ENCODE measurements at regions not wholly inside any gene's neighbourhood (a gene's known extent, or its start where the extent isn't known, plus 50 kb on each side); places are given as distances from the start of the nearest gene placed in this dataset.

DNA sequence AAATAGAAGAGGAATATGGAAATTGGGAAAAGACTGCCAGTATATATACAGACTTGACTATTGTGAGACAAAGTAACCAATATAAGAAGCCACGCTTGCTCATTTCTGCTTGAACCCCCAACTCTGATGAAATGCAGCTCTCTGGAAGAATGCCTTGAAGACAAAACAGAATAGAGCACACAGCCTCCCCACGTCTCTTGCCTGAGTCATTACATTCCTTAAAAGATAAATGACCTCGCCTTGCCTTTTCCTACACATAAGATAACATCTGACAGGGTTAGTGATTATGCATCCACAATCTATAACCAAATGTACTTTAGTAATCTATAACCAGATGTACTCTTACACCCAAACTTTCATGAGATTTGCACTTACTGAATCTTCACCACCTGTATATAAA is 141.1 kb upstream of the EEF1E1 start:
- no peak for ATAC-seq
- Mint-ChIP-seq H3K9me3 (no peaks in the 10 kb centered on the region), H3K4me3 (no peak overlapping the region), H3K36me3 (no peaks in the 10 kb centered on the region), H3K4me1 (no peaks in the 10 kb centered on the region), H3K27ac (no peak overlapping the region)
- DNase-seq (ENCODE audit: low spot score in 2 of 2) = no peak

DNA sequence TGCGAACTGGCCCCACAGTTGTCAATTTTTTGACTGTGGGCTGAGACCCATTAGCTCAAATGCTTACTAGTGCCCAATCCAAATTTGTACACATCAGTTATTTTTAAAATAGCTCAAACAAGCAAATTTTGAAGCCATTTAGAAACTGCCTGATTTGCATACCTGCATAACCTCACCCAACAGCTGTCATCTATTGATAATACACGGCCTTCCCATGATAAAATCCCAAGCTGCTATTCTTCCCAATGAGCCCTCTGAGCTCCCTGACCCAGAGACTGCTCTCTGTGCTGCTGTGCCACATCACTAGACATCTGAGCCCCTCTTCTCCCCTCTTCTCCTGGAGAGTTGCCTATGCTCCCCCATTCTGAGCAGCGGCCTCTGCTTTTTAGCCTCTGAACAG is 140.5 kb upstream of the EEF1E1 start:
- no peaks in the 10 kb centered on the region for H3K4me1 Mint-ChIP-seq
- no peaks in the 10 kb centered on the region for H3K36me3 Mint-ChIP-seq
- no peaks in the 10 kb centered on the region for H3K9me3 Mint-ChIP-seq
- no peak for ATAC-seq
- DNase-seq (ENCODE audit: low spot score in 2 of 2) = no peak
- H3K27ac Mint-ChIP-seq = no peak overlapping the region
- no peak overlapping the region for H3K4me3 Mint-ChIP-seq

DNA sequence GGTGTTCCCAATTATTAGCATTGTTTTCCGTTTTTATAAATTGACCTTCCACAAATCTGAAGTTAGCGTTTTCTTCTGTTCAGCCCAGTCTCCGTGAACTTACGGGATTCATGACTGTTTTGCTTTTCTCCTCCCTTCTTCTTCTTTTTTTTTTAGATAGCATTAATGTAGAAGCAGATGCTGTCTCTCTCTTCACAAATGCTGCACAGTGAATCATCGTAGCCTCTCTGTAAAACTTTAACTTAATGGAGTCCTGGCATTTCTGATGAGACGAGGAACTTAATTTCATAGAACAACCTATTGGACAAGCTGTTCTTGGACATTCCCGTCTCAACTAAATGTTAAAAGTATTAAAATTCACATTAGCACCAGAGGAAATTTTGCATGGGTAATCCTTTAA is 138.0 kb upstream of the EEF1E1 start:
- DNase-seq (ENCODE audit: low spot score in 2 of 2) (no peak), ATAC-seq (no peak)
- Mint-ChIP-seq H3K36me3 (no peaks in the 10 kb centered on the region), H3K27ac (no peak overlapping the region), H3K4me3 (no peak overlapping the region), H3K4me1 (no peaks in the 10 kb centered on the region), H3K9me3 (no peaks in the 10 kb centered on the region)

DNA sequence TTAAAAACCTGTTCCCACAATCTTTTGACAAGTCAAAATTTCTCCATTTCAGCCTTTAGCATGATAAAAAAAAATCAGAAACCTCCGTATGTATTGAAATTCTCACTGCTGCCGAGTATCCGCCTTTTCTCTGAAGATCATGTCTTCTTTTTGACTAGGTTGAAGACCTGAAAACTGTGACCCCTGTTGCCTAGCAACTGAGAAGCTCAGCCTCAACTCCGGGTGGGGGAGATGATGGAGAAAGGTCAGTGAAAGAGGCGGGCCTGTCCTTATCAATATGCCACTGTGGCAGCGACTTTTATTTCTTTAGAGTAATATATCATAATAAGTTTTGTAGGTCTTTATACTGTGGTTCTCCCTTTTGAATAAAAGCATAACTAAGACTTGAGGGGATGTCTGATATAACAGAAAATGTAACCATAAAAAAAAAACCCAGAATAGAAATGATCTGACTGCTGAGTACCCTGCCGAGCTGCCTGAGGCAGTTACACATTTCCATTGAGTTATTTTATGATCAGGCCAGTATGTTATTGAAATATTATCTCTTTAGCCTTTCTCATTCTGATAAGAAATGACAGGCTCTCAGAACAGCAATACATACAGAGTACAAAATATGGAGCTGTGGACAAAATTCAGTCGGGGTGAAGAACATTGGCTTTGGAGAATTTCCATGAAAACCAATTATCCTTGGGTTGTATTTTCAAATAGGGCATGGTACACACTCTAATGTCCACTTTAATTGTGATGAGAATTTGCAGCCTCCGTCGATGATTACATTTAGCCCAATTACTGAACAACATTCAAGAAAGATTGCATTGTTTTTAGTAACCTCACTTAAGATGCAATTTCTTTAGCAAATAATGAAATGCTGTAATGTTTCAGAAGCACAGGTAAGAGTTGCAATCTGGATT is 136.7 kb upstream of the EEF1E1 start:
- H3K9me3 Mint-ChIP-seq = no peaks in the 10 kb centered on the region
- H3K4me3 Mint-ChIP-seq = no peak overlapping the region
- DNase-seq (ENCODE audit: low spot score in 2 of 2) (no peak), ATAC-seq (no peak)
- no peak overlapping the region for H3K27ac Mint-ChIP-seq
- H3K4me1 Mint-ChIP-seq = no peaks in the 10 kb centered on the region
- no peaks in the 10 kb centered on the region for H3K36me3 Mint-ChIP-seq

DNA sequence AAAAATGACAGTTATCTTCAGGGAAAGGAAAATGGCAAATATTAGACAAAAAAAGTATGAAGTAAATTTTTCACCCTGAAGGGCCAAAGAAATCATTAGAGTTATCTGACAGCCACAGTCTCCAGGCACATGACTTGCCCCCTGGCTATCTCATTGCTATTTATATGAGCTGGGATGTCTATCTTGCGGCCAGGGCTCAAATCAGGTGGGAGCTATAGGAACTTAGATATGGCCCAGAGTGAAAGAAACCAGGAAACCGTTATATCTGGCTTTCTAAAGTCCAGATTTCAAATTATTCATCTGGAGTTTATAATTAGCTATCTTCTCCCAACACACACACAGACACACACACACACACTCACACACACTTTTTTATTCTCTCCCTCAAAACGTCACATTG is 135.3 kb upstream of the EEF1E1 start:
- H3K27ac Mint-ChIP-seq = no peak overlapping the region
- H3K4me1 Mint-ChIP-seq = no peaks in the 10 kb centered on the region
- DNase-seq (ENCODE audit: low spot score in 2 of 2) (no peak), ATAC-seq (no peak)
- no peaks in the 10 kb centered on the region for H3K9me3 Mint-ChIP-seq
- H3K36me3 Mint-ChIP-seq = no peaks in the 10 kb centered on the region
- H3K4me3 Mint-ChIP-seq = no peak overlapping the region

DNA sequence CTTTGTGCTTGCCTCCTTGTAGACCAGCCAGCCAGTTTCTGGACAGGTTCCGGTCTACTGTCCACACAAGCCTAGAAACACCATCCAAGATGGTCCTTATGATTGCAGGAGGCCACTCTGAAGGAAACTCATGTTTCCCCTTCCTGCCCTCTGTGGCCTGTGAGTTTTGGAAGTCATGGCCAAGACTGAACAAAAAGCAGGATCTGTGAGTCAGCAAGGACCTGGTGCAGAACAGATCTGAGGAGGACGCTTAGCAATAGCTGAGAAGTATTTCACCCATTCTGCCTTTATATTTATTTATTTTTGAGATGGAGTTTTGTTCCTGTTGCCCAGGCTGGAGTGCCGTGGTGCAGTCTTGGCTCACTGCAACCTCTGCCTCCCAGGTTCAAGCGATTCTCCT is 134.6 kb upstream of the EEF1E1 start:
- no peak for DNase-seq (ENCODE audit: low spot score in 2 of 2)
- H3K4me1 Mint-ChIP-seq = no peaks in the 10 kb centered on the region
- ATAC-seq = no peak
- no peak overlapping the region for H3K4me3 Mint-ChIP-seq
- no peak overlapping the region for H3K27ac Mint-ChIP-seq
- H3K36me3 Mint-ChIP-seq = no peaks in the 10 kb centered on the region
- H3K9me3 Mint-ChIP-seq = no peaks in the 10 kb centered on the region

DNA sequence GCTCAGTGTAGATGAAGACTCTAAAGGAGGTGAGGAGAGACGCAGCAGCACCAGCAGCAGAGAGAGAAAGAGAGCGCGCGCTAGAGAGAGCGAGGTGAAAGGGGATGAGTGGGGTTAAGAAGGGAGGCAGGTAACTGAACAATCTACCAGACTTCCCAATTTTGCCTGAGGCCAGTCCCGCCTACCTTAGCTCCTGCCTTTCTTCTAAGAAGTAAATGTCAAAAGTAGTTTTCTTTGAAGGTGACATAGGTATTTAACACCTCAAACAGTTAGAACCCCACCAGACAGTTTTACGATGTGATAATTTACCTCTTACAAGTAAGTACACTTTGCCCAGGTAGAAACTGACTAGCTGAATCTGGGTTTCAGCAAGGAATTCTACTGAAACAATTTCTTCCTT is 132.0 kb upstream of the EEF1E1 start:
- Mint-ChIP-seq H3K27ac (no peak overlapping the region), H3K36me3 (no peaks in the 10 kb centered on the region), H3K9me3 (no peaks in the 10 kb centered on the region), H3K4me3 (no peak overlapping the region), H3K4me1 (no peaks in the 10 kb centered on the region)
- ATAC-seq = no peak
- no peak for DNase-seq (ENCODE audit: low spot score in 2 of 2)

DNA sequence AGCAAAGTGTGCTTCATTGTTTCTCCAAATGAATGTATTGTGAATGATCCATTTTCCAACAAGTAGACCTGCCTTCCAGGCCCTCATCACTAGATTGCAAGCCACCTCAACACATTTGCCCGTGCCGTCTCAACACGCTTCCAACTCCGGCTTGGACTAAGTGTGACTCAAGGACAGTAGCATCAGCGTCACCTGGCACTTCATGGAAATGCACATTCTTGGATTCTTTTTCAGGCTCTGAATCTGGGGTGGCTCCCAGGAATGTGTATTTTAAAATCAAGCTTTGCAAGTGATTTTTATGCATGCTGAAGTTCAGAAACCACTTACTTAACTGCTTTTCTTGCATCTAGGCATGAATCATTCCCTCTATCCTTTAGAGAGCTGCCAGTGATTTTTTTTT is 129.6 kb upstream of the EEF1E1 start:
- DNase-seq (ENCODE audit: low spot score in 2 of 2) (no peak), ATAC-seq (no peak)
- Mint-ChIP-seq H3K4me3 (no peak overlapping the region), H3K4me1 (no peaks in the 10 kb centered on the region), H3K36me3 (no peaks in the 10 kb centered on the region), H3K27ac (no peak overlapping the region), H3K9me3 (no peaks in the 10 kb centered on the region)

DNA sequence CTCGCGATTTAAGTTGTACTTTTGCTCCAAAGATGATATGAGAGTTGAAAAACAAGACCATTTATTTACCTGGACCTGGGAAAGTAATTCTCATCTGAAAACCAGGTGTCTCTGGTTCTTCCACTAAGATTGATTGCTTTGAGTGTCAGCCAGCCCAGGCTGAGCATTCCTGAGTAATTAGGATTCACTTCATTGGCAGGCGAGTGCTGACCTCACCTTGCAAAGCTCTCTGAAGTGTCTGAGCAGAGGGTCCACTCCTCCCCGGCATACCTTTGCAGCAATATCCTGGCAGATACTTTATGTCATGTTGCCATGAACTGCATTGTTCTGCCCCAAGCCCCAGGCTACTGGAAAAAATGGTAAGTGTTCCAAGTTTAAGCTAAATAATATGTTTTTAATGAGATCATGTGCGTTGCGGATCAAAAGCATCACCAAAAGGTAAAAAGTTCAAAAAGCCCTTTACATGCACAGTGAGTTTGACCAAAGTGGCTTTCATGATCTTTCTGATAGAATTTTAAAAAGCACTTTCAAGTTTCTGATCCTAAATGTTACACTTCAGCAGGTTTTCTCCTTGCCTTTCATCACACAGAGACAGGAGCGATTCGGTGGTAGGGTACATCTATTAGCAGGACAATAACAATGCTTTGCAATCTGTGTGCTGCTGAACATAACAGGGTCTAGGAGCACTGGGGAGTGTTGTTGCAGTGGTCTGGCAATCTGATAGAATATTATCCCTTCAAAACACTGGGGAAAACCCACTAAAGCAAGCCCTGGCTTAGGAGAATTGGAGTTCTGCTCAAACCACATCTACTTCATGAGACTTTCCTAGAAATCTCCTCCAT is 127.8 kb upstream of the EEF1E1 start:
- DNase-seq (ENCODE audit: low spot score in 2 of 2) = no peak
- Mint-ChIP-seq H3K27ac (no peak overlapping the region), H3K4me3 (no peak overlapping the region), H3K36me3 (no peaks in the 10 kb centered on the region), H3K4me1 (no peaks in the 10 kb centered on the region), H3K9me3 (no peaks in the 10 kb centered on the region)
- no peak for ATAC-seq

DNA sequence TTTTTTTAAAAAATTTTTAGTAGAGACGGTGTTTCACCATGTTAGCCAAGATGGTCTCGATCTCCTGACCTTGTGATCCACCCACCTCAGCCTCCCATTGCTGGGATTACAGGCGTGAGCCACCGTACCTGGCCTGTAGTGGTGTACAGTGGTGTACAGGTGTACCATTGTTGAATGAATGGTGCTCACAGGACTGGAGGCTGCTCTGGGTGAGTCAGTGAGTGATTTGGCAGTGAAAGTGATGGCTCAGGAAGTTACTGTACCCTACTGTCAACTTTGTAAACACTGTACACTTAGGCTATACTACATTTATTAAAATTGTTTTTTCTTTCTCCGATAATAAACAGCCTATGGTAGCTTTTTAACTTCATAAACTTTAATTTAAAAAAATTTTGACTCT is 122.8 kb upstream of the EEF1E1 start:
- H3K4me3 Mint-ChIP-seq = no peak overlapping the region
- H3K27ac Mint-ChIP-seq = no peak overlapping the region
- H3K9me3 Mint-ChIP-seq = no peaks in the 10 kb centered on the region
- no peak for DNase-seq (ENCODE audit: low spot score in 2 of 2)
- ATAC-seq = no peak
- no peaks in the 10 kb centered on the region for H3K36me3 Mint-ChIP-seq
- no peaks in the 10 kb centered on the region for H3K4me1 Mint-ChIP-seq

DNA sequence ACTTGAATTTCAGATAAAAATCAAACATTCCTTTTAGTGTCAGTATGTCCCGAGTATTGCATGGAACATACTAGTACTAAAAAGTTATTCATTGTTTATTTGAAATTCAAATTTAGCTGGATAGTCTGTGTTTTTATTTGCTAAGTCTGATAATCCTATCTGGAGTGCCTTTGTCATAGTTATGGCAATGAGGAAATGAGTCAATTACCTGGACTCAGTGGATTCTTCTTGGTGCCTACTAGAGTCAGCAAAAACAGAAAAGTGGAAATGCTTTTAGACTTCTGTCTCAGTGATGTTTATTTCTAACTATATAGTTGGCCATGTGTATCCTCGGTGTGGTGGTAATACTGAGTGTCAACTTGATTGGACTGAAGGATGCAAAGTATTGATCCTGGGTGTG is 121.3 kb upstream of the EEF1E1 start:
- Mint-ChIP-seq H3K36me3 (no peaks in the 10 kb centered on the region), H3K9me3 (no peaks in the 10 kb centered on the region), H3K27ac (no peak overlapping the region), H3K4me1 (no peaks in the 10 kb centered on the region), H3K4me3 (no peak overlapping the region)
- DNase-seq (ENCODE audit: low spot score in 2 of 2) (no peak), ATAC-seq (no peak)

DNA sequence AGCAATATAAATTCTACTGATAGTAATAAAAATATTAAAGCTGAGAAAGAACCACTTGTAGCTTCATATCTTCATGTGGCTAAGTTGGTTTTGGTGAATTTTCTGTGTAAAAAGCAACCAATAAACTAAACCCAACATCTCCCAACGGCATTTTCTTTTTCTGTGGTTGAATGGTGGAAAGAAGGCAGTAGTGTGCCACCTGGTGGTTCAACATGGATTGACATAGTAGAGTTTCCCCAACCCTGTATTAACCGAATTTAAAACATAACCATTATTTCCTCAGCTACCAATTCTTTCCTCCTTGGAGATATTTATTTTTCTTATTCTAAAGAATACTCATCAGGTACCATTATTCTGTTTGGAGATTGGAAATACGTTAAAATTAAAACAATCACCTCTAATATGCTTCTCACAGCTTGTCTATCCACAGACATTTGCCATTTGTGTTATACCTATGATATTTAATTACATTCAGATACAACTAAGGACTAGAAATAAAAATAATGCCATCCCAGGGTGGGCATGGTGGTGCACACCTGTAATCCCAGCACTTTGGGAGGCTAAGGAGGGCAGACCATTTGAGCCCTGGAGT is 117.1 kb upstream of the EEF1E1 start:
- Mint-ChIP-seq H3K9me3 (no peaks in the 10 kb centered on the region), H3K4me3 (no peak overlapping the region), H3K4me1 (no peaks in the 10 kb centered on the region), H3K27ac (no peak overlapping the region), H3K36me3 (no peaks in the 10 kb centered on the region)
- peak; percentile 4 to 52 for DNase-seq (ENCODE audit: low spot score in 2 of 2)
- peak; percentile 54 for ATAC-seq

DNA sequence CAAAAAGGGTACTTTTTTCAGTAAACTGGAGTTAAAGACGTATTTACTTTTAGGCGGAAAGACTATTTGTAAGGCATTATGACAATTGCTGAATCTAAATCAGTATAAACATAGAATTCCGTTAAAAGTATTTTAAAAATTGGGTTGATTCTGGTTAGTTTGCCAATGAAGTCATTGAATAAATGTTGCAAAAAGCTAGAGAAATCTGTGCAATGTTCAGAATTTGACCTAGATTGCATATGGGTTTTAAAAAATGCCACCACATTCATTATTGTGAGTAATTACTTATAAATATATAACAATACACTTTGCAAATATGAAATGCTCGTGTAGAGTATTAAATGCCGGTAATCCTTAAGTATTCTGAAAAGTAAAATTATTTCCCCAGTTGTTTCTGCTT is 116.5 kb upstream of the EEF1E1 start:
- Mint-ChIP-seq H3K27ac (no peak overlapping the region), H3K4me3 (no peak overlapping the region), H3K4me1 (no peaks in the 10 kb centered on the region), H3K9me3 (no peaks in the 10 kb centered on the region), H3K36me3 (no peaks in the 10 kb centered on the region)
- ATAC-seq (no peak), DNase-seq (ENCODE audit: low spot score in 2 of 2) (no peak)

DNA sequence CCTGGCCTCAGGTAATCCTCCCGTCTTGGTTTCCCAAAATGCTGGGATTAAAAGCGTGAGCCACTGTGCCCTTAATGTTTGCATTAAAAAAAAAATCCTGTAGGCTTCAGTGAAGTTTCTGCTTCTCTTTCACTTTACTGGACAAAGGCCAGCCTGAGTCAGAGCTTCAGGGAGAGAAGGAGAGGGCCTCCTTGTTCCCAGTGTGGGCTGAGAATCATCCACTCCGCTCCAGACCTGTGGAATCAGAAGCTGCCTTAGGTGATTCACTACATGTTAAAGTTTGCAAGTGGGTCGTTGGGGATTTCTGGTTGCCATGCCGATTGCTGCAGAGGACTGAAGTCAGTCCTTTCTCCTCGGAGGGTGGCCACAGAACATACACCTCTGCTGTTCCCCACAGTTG is 113.3 kb upstream of the EEF1E1 start:
- Mint-ChIP-seq H3K36me3 (no peaks in the 10 kb centered on the region), H3K4me1 (no peaks in the 10 kb centered on the region), H3K9me3 (no peaks in the 10 kb centered on the region), H3K4me3 (no peak overlapping the region), H3K27ac (no peak overlapping the region)
- ATAC-seq (no peak), DNase-seq (ENCODE audit: low spot score in 2 of 2) (no peak)

DNA sequence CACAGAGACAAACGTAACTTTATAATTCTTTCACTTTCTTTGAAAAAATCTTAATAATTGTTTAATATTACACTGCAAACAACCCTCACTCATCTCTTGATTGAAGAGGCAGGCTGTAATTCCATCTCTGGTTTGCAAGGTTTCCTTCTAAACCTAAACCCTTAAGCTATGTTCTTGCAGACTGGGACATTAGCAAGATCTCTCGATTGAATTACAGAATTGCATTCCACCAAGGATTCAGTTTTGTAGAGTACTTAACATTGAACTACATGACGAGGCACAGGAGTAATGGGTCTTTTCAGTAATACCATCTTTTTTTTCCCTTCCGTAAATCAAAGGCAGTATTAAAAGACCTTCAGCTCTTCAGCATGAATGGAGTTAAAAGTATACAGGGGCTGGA is 111.6 kb upstream of the EEF1E1 start:
- Mint-ChIP-seq H3K9me3 (no peaks in the 10 kb centered on the region), H3K4me1 (no peaks in the 10 kb centered on the region), H3K27ac (no peak overlapping the region), H3K4me3 (no peak overlapping the region), H3K36me3 (no peaks in the 10 kb centered on the region)
- ATAC-seq (no peak), DNase-seq (ENCODE audit: low spot score in 2 of 2) (no peak)

Data from stimulated activated effector memory CD8-positive, alpha-beta T cell treated with anti-CD3 and anti-CD28 coated beads, Interleukin-12 subunit alpha, Interleukin-12 subunit beta, amount 100 ng/mL, for 72 hours (primary cell).